HG02588 (cell line): ENCODE measurements at regions not wholly inside any gene's neighbourhood (a gene's known extent, or its start where the extent isn't known, plus 50 kb on each side); places are given as distances from the start of the nearest gene placed in this dataset.

Source experiments
- ATAC-seq: cut with Tn5 transposase; IDR thresholded peaks from one replicate; pipeline ENCODE4 v1.9.1; 2021; ENCODE audit warnings: mild to moderate bottlenecking, moderate library complexity; ENCODE audit not compliant: unreplicated experiment

- ATAC-seq, result no peak
These were observed 346.2 kb downstream of the FOXL1 start for GRCh38 chr16:86924537-86924936.

GRCh38 chr16:86925067-86925791, 346.9 kb downstream of the FOXL1 start:
- ATAC-seq, result no peak

DNA sequence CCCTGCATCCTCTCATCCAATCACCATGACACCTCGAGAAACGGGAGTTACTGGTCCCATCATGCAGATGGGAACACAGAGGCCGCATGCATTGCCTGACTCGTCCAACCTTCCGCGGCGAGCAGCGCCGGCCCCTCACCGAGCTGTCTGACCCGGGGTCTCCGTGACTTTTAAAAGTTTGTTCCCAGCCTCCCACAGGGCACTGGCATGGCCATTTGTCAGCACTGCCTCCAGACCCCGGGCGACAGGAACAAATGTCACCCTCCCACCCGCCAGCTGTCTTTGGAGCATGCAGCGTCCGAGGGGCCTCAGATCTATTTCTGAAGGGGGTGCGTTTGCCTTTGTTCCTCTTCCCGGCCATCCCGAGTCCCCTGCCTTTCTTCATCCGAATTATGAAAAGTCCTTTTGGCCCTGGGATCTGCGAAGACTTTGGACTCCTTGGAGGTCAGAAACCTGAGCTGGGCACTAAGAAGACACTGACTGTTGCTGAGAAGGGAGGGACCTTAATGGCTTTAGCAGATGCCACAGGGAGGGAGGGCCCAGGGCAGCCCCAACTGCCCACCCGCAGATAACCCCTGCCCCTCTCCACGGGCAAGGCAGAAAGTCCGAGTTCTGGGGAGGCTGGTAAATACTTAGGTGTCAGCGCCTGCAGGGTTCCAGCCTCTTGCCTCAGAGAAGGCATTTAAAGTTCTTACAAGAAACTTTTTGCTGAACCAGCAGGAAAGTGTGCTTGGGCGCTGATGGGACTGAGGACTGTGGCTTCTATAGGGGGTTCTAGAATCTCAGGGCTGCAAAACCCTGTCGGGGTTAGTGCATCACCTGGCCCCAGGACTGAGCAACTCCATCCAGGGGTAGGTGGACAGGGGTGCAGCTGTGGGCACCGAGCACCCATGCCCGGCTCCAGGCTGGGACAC, 348.1 kb downstream of the FOXL1 start:
- ATAC-seq, result no peak

GRCh38 chr16:86927699-86928098, 349.4 kb downstream of the FOXL1 start:
- ATAC-seq, result no peak

DNA sequence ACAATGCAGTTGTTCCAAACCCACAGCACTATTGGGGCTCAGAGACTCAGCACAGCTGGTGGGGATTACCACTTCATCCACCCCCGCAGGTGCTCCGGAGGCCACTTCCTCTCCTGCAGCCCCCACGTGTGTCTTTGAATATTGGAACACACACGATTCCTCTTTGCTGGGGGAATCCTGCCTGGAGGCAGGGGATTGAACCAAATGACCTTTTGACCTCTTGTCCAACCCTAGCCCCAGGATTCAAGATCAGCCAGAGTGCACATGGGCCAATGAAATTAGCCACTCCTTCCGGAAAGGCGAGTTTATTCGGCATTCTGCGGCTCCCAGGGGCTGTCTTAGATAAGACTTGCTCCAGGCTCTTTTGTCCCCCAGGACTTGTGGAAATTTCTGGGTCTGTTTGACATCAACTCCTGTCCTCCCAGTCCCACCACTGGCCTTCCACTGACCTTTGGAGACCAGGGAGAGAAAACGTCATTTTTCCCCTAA, 350.2 kb downstream of the FOXL1 start:
- no peak for ATAC-seq

DNA sequence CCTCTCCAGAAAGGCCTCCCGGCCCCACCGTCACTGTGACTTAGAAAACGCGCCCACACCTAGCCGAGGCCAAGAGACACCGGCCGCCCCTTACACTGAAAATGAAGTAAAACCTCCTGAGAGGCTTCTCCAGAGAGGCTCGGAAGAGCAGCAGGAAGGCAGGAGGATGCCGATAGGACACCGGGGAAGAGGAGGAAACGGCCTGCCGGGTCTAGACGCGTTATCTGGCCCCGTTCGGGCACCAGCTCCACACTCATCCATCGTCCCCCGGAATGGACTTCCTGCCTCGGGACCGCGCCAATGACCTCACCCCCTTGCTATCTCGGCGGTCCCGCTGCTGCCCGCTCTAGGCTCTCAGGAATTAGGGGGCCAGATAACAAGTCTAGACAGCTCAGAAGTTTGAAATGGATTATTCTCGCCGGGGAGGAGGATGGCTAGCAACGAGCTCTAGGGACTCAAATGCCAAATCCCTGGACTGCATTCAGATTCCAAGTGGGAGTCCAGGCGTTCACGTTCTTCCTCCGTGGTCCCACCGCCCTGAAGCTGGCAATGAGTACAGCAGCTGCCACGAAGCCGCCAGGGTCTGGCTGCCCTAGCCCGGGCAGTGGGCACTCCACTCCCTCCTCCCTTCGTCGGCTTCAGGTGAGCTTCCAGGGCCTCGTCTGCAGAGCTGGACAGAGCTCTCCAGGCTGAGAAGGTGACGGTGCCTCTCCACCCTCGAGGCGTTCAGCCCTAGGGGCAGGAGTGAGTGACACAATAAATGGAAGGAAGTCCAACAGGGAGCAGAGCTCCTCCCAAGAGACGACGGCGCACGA, 350.9 kb downstream of the FOXL1 start:
- no peak for ATAC-seq

GRCh38 chr16:86930001-86930400, 351.7 kb downstream of the FOXL1 start:
- ATAC-seq, result no peak

- ATAC-seq, result no peak
These were observed 352.5 kb downstream of the FOXL1 start for GRCh38 chr16:86930663-86931373.

DNA sequence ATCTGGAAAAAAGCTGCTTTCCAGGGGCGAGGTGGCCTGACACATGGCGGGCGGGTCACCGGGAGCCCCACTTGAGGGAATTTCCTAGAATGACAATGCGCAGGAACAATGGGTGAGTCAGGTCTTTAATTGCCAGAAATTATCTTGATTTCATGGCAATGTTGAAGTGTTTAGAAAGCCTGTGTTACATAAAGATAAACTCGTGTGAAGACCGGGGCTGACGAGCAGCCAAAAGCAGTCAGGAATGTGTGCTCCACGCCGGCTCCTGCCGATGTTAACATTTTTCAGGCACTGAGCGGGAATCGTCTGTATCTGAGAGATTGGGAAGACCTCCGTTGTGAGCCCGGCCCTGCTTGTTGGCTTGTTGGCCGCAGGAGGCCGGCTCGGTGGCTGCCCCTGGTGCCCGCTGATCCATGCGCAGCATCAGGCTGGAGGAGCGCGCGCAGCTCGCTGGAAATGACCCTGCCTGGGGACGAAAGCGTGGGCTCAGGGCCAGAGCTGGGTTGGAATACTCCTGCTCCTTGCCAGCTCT, 353.1 kb downstream of the FOXL1 start:
- no peak for ATAC-seq

GRCh38 chr16:86932130-86932982, 354.0 kb downstream of the FOXL1 start:
- no peak for ATAC-seq

GRCh38 chr16:86934581-86935375, 356.4 kb downstream of the FOXL1 start:
- ATAC-seq, result no peak

GRCh38 chr16:86939609-86940008, 361.3 kb downstream of the FOXL1 start:
- ATAC-seq, result no peak

DNA sequence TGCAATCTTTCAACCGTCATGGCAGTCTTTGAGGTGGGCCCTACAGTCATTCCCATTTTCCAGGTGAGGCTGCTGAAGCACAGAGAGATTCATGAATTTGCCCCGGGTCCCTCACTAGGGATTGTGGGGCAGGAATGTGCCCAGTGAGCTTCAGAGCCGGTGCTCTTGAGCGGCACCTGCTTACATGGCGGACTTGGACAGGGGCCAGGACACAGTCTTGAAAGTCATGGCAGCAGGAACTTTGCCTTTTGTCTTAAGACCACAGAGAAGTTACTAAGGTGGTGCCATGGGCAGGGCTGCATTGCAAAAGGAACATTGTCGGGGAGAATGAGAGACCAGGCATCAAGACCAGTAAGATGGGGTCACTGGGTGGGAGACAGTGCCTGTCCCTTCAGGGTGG, 363.4 kb downstream of the FOXL1 start:
- no peak for ATAC-seq

DNA sequence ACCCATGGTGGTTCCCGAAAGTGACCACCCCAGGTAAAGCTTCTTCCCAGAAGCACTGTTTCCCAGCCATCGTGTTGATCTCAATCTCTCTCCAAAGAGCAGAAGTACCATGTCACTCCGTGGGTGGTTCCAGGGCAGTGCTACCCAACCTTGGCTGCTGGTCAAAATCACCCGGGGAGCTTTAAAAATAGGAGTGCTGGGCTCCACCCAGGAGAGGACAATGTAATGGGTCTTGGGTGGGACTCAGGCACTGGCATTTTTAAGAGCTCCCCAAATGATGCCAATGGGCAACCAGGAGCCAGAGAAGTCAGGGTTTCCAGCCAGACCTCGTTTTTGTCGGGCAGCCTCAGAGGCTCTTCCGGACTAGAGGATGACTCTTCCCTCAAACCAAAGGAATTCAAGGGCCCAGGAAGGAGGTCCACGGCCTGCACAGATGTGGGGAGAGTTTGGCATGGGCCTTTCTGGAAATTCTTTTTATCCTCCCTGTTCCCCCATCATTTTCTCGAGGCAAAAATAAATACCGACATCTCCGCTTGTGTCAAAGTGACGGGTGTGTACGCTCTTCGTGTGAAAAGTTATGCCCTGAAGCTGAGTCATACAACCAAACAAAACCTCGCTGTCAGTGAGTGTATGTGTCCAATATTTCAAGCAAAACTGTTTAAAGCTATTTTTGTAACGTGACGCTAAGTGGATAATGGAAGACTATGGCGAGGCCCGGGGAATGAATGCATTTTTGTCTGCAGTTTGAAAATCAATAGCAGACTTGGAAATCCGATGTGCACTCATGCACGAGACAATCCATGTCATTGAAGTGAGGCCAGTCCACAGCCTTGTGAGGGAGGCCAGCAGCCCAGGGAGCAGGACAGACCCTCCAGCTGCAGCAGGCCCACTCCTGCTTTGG, 364.1 kb downstream of the FOXL1 start:
- ATAC-seq, result no peak

DNA sequence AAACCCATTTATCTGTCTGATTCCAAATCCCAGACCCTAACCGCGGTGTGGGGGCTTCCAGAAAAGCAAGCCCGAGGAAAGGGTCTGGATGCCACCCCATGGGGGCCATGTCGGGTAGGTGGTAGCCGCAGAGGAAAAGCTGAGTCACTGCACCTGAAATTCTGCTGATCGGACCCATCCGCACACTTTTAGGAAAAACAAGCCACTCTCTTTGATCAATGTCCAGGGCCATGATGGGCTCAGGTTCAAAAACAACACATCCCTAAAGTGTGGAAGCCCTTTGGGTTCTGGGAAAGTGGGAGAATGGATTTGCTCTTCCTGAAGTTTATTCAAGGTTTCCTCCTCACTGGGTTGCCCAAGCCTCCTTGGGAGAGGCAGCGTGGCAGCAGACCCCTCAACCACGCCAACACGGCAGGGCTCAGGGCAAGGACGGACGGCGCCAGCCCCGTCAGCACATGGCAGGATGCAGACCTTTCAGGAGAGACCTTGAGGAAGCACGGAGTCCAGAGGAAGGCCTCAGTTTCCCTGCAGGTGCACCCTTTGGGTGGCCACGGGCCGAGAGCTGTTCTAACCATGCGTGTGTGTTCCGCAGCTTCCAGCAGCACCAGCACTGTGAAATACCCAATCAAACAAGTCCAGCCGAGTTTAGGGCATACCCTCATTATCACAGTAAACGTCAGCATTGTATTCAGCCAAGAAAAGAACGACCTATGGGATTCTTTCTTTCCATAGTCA, 367.0 kb downstream of the FOXL1 start:
- ATAC-seq, result no peak

DNA sequence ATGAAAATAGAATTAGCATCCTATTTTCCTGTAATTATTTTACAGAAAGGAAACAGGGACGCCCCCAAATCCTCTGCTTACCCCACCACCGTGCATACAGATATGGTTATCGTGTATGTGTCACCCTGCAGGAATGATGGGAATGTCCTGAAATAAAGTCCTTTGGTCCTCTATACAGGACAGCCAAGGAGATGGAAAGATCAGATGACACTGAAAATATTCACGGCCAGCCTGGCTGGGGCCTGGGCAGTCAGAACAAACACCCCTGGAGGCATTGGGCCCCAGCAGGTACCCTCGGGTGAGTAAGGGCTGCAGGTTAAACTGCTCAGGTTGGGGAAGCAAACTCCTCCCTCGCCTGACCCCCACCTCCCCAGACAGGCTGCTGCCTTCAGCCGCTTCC, 368.0 kb downstream of the FOXL1 start:
- ATAC-seq, result no peak

DNA sequence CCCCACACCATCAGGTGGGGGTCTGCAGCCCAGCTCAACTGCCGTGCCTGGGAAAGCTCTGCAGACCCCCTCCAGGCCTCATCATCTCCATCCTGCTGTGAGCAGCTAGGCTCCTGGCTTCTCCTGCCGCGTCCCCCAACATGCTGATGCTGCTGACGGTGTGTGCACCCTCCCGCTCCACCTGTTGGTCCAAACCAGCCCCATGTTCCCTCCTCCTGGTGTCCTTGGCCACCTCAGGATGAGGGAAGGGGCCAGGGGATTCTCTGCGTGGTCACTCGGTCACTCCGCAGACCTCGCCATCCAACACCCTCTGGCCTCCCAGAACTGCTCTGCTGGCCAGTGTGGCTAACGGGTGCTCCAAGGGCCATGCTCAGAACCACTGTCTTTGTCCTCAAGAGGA, 368.6 kb downstream of the FOXL1 start:
- ATAC-seq, result no peak
